ENCODE measurements at regions not wholly inside any gene's neighbourhood (a gene's known extent, or its start where the extent isn't known, plus 50 kb on each side); places are given as distances from the start of the nearest gene placed in this dataset.

DNA sequence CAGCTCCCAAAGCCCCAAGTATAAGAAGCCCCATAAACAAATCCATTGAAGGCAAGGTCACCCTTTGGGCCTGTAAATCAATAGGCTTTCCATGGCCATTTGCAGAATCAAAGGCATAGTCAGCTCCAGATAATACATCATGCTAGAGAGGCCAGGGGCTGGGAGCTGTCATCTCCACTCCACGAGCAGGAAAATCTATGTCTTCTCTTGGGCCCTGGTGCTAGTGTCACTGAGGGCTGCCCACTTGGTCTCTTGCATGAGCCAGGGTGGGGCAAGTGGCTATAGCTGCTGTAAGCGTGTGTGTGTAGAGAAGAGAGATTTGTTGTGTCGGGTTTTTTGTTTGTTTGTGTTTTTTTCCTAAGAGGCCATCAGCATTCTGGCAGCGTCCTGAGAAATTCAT is 90.0 kb upstream of the ZNF618 start:
- TF ChIP-seq, protein P1, sequence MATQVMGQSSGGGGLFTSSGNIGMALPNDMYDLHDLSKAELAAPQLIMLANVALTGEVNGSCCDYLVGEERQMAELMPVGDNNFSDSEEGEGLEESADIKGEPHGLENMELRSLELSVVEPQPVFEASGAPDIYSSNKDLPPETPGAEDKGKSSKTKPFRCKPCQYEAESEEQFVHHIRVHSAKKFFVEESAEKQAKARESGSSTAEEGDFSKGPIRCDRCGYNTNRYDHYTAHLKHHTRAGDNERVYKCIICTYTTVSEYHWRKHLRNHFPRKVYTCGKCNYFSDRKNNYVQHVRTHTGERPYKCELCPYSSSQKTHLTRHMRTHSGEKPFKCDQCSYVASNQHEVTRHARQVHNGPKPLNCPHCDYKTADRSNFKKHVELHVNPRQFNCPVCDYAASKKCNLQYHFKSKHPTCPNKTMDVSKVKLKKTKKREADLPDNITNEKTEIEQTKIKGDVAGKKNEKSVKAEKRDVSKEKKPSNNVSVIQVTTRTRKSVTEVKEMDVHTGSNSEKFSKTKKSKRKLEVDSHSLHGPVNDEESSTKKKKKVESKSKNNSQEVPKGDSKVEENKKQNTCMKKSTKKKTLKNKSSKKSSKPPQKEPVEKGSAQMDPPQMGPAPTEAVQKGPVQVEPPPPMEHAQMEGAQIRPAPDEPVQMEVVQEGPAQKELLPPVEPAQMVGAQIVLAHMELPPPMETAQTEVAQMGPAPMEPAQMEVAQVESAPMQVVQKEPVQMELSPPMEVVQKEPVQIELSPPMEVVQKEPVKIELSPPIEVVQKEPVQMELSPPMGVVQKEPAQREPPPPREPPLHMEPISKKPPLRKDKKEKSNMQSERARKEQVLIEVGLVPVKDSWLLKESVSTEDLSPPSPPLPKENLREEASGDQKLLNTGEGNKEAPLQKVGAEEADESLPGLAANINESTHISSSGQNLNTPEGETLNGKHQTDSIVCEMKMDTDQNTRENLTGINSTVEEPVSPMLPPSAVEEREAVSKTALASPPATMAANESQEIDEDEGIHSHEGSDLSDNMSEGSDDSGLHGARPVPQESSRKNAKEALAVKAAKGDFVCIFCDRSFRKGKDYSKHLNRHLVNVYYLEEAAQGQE (IDR thresholded peaks at IDR 0.05; ENCODE audit: low read depth), result no peak
- TF ChIP-seq CREB1 (IDR thresholded peaks at IDR 0.05; ENCODE audit: low read depth) (no peak), ZBTB7A (IDR thresholded peaks at IDR 0.05; ENCODE audit: low read depth) (no peak), TAF1 (IDR thresholded peaks at IDR 0.05; ENCODE audit: low read depth) (no peak), EGR1 (IDR thresholded peaks at IDR 0.05) (no peak), FOXM1 (IDR thresholded peaks at IDR 0.05; ENCODE audit: borderline replicate concordance, low read depth) (no peak), TCF12 (IDR thresholded peaks at IDR 0.05; ENCODE audit: low read depth) (no peak)
- TF ChIP-seq, protein P2, sequence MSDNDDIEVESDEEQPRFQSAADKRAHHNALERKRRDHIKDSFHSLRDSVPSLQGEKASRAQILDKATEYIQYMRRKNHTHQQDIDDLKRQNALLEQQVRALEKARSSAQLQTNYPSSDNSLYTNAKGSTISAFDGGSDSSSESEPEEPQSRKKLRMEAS (IDR thresholded peaks at IDR 0.05), result no peak

All from Ishikawa (cell line).